ENCODE measurements at regions not wholly inside any gene's neighbourhood (a gene's known extent, or its start where the extent isn't known, plus 50 kb on each side); places are given as distances from the start of the nearest gene placed in this dataset.
A peak's percentile ranks its signal among the peaks of the same experiment; 100 is the strongest.

DNA sequence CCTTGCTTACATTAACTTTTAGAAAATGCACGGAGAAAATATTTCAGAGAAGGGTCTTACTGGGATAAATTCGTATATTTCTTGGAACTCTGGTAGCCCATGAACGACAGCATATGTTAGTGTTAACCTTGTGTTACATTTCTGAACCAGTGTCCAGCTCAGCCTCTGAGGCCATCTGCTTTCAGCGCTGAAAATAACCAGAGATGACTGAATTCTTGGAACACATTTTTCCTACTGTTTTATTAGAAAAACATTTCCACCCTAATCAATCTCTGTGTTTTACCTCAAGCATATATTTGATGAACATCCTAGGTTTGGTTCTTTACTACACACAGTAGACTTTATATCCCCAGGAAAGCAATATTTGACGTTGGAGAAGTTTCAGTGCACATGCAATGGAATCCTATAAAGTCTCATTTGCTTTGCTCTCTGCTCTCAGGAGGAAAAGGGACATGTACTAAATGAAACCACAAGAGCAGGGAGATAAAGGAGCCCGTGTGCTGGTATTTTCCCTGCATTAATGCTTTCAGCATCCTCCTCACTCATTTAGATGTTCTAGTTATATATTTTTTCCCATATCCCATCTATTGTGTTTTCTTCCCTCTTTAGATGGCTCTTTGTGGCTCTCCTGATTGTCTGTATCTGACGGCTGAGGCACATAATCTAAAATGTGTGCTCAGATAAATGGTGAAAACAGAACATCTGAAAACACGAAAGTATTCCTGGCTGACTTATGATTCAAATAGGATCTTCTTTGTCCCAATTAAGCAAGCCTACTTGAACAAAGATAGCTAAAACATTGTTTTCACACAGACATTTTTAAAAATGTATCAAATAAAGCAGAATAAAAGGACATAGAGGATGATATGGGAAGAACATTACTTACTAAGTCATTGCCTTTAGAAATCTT lies 151.7 kb upstream of the KCNMB2 start:
- Histone ChIP-seq H3K4me3 (ENCODE audit: low read length) (no peak overlapping the region), H4K5ac (ENCODE audit: low read length) (no peak overlapping the region), H3K27ac (ENCODE audit: low read depth, low read length) (no peak overlapping the region)

DNA sequence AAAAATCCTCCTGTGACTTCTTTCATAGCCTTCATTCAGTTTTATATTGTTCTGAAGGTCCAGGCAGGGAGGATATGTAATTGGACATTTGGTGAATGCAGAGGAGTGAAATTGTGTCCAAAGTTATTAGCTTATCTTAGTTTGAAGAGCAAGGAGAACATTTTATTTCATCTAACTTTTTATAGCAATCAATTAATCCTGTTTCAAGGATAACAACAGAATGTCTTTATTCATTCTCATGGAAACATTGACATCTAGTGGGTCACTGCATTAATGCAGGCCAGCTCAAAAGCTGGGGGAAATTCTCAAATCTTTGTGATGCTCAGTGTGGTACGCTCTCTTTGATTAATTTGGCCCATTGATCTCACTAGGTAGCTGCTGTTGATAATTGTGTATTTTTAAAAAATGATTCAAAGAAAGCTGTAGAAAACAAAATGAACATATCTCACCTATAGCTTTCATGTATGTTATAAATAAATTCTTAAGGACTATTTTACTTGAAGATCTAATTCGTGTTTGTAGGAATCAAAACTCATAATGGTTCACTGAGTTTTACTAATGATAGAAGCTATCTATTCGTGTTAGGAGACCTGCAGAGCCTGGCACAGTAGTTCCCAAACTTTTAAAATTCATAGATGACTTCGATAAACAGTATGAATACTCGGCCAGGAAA lies 150.8 kb upstream of the KCNMB2 start:
- Histone ChIP-seq H3K4me1 (ENCODE audit: control insufficient read depth, low read depth, low read length) (no peaks in the 10 kb centered on the region), H4K8ac (ENCODE audit: low read depth, low read length) (no peak overlapping the region), H3K18ac (ENCODE audit: low read length) (no peak overlapping the region), H2BK15ac (replicated peaks; ENCODE audit: low read depth) (no peak overlapping the region), H2BK120ac (ENCODE audit: low read depth, low read length) (no peak overlapping the region), H4K5ac (ENCODE audit: low read length) (no peak overlapping the region), H3K9ac (ENCODE audit: low read length) (no peak overlapping the region), H3K56ac (ENCODE audit: low read length) (no peak overlapping the region), H3K27me3 (ENCODE audit: insufficient read depth, low read length, poor library complexity) (no peaks in the 10 kb centered on the region), H2BK5ac (ENCODE audit: low read length) (no peak overlapping the region), H3K4ac (ENCODE audit: low read depth, low read length) (no peak overlapping the region), H3K36me3 (ENCODE audit: control insufficient read depth, insufficient read depth, low read length) (no peaks in the 10 kb centered on the region), H3K79me1 (ENCODE audit: low read length) (no peaks in the 10 kb centered on the region), H3K79me2 (ENCODE audit: control insufficient read depth, insufficient read depth, low read length) (no peaks in the 10 kb centered on the region), H3K23ac (ENCODE audit: low read length) (no peak overlapping the region), H2AK5ac (ENCODE audit: low read length) (no peak overlapping the region), H3K4me2 (ENCODE audit: low read length) (no peak overlapping the region), H3K27ac (ENCODE audit: low read depth, low read length) (no peak overlapping the region), H3K4me3 (ENCODE audit: low read length) (no peak overlapping the region)
- no CpG with 5 or more reads among the region's 5 CpGs for WGBS (ENCODE audit: extremely low coverage, insufficient coverage, low lambda C conversion rate)
- DNase-seq, result peak; percentile 48

More for the DNA sequence above, 151.7 kb upstream of the KCNMB2 start:
- DNase-seq, result no peak
- Histone ChIP-seq H3K56ac (ENCODE audit: low read length) (no peak overlapping the region), H3K4me2 (ENCODE audit: low read length) (no peak overlapping the region), H3K27me3 (ENCODE audit: insufficient read depth, low read length, poor library complexity) (no peaks in the 10 kb centered on the region), H3K4me1 (ENCODE audit: control insufficient read depth, low read depth, low read length) (no peaks in the 10 kb centered on the region), H3K18ac (ENCODE audit: low read length) (peak overlapping the region; percentile 75), H3K79me2 (ENCODE audit: control insufficient read depth, insufficient read depth, low read length) (no peaks in the 10 kb centered on the region), H4K8ac (ENCODE audit: low read depth, low read length) (no peak overlapping the region), H2BK5ac (ENCODE audit: low read length) (no peak overlapping the region), H3K4ac (ENCODE audit: low read depth, low read length) (no peak overlapping the region), H2BK120ac (ENCODE audit: low read depth, low read length) (no peak overlapping the region), H3K79me1 (ENCODE audit: low read length) (no peaks in the 10 kb centered on the region), H2AK5ac (ENCODE audit: low read length) (no peak overlapping the region), H3K23ac (ENCODE audit: low read length) (no peak overlapping the region), H2BK15ac (replicated peaks; ENCODE audit: low read depth) (no peak overlapping the region), H3K36me3 (ENCODE audit: control insufficient read depth, insufficient read depth, low read length) (no peaks in the 10 kb centered on the region), H3K9ac (ENCODE audit: low read length) (no peak overlapping the region)
- WGBS (ENCODE audit: extremely low coverage, insufficient coverage, low lambda C conversion rate), result no CpG with 5 or more reads among the region's 8 CpGs

- no peak for DNase-seq
- Histone ChIP-seq H3K56ac (ENCODE audit: low read length) (no peak overlapping the region), H3K9ac (ENCODE audit: low read length) (no peak overlapping the region)
Measured at GRCh38 chr3:178386401-178386800, 149.8 kb upstream of the KCNMB2 start.

GRCh38 chr3:178386880-178387279 lies 149.4 kb upstream of the KCNMB2 start:
- no peak for DNase-seq
- Histone ChIP-seq H2BK5ac (ENCODE audit: low read length) (no peak overlapping the region), H3K4ac (ENCODE audit: low read depth, low read length) (no peak overlapping the region), H4K5ac (ENCODE audit: low read length) (no peak overlapping the region), H3K27me3 (ENCODE audit: insufficient read depth, low read length, poor library complexity) (no peaks in the 10 kb centered on the region), H2BK15ac (replicated peaks; ENCODE audit: low read depth) (no peak overlapping the region), H3K27ac (ENCODE audit: low read depth, low read length) (no peak overlapping the region), H3K79me1 (ENCODE audit: low read length) (no peaks in the 10 kb centered on the region), H3K56ac (ENCODE audit: low read length) (no peak overlapping the region), H3K4me2 (ENCODE audit: low read length) (no peak overlapping the region), H3K9ac (ENCODE audit: low read length) (no peak overlapping the region), H3K23ac (ENCODE audit: low read length) (no peak overlapping the region), H3K4me3 (ENCODE audit: low read length) (no peak overlapping the region), H3K36me3 (ENCODE audit: control insufficient read depth, insufficient read depth, low read length) (no peaks in the 10 kb centered on the region), H2BK120ac (ENCODE audit: low read depth, low read length) (no peak overlapping the region), H3K18ac (ENCODE audit: low read length) (no peak overlapping the region), H2AK5ac (ENCODE audit: low read length) (no peak overlapping the region), H3K4me1 (ENCODE audit: control insufficient read depth, low read depth, low read length) (no peaks in the 10 kb centered on the region), H4K8ac (ENCODE audit: low read depth, low read length) (no peak overlapping the region), H3K79me2 (ENCODE audit: control insufficient read depth, insufficient read depth, low read length) (no peaks in the 10 kb centered on the region)
- WGBS (ENCODE audit: extremely low coverage, insufficient coverage, low lambda C conversion rate), result no CpG with 5 or more reads among the region's 1 CpG

More at GRCh38 chr3:178386401-178386800, 149.8 kb upstream of the KCNMB2 start:
- H2BK15ac ChIP-seq (replicated peaks; ENCODE audit: low read depth), result no peak overlapping the region
- H3K79me1 ChIP-seq (ENCODE audit: low read length), result no peaks in the 10 kb centered on the region
- H3K23ac ChIP-seq (ENCODE audit: low read length), result no peak overlapping the region
- H3K4me1 ChIP-seq (ENCODE audit: control insufficient read depth, low read depth, low read length), result no peaks in the 10 kb centered on the region
- no peak overlapping the region for H2BK5ac ChIP-seq (ENCODE audit: low read length)
- H3K79me2 ChIP-seq (ENCODE audit: control insufficient read depth, insufficient read depth, low read length), result no peaks in the 10 kb centered on the region
- no peak overlapping the region for H3K4me2 ChIP-seq (ENCODE audit: low read length)
- no peak overlapping the region for H3K4ac ChIP-seq (ENCODE audit: low read depth, low read length)
- no peak overlapping the region for H3K18ac ChIP-seq (ENCODE audit: low read length)
- H3K36me3 ChIP-seq (ENCODE audit: control insufficient read depth, insufficient read depth, low read length), result no peaks in the 10 kb centered on the region
- H3K4me3 ChIP-seq (ENCODE audit: low read length), result no peak overlapping the region
- H2BK120ac ChIP-seq (ENCODE audit: low read depth, low read length), result no peak overlapping the region
- no peak overlapping the region for H2AK5ac ChIP-seq (ENCODE audit: low read length)
- H4K5ac ChIP-seq (ENCODE audit: low read length), result no peak overlapping the region
- no CpG with 5 or more reads among the region's 5 CpGs for WGBS (ENCODE audit: extremely low coverage, insufficient coverage, low lambda C conversion rate)
- no peaks in the 10 kb centered on the region for H3K27me3 ChIP-seq (ENCODE audit: insufficient read depth, low read length, poor library complexity)
- H3K27ac ChIP-seq (ENCODE audit: low read depth, low read length), result no peak overlapping the region
- no peak overlapping the region for H4K8ac ChIP-seq (ENCODE audit: low read depth, low read length)

DNA sequence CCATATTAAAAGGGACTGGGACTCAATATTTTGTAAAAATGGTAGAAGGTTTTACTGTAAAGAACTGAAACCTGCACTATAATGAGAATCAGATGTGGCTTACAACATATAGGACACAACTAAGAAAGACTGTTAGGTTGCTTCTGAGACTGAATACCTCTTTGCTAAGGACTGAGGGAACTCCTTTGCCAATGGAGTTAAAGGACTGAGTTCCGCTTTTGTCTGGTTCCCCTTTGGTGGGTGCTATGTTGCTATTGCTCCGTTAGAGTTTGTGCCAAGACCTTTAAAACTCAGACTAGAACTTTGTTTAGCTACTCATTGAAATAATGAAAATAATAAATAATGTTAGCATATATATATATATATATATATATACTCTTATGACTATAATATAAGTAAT lies 147.8 kb upstream of the KCNMB2 start:
- Histone ChIP-seq H2BK15ac (replicated peaks; ENCODE audit: low read depth) (no peak overlapping the region), H3K27ac (ENCODE audit: low read depth, low read length) (no peak overlapping the region), H3K23ac (ENCODE audit: low read length) (no peak overlapping the region), H2AK5ac (ENCODE audit: low read length) (no peak overlapping the region), H3K79me1 (ENCODE audit: low read length) (no peaks in the 10 kb centered on the region), H3K4ac (ENCODE audit: low read depth, low read length) (no peak overlapping the region), H3K27me3 (ENCODE audit: insufficient read depth, low read length, poor library complexity) (no peaks in the 10 kb centered on the region), H3K4me3 (ENCODE audit: low read length) (no peak overlapping the region), H3K9ac (ENCODE audit: low read length) (no peak overlapping the region), H3K4me1 (ENCODE audit: control insufficient read depth, low read depth, low read length) (no peaks in the 10 kb centered on the region), H3K18ac (ENCODE audit: low read length) (no peak overlapping the region), H3K36me3 (ENCODE audit: control insufficient read depth, insufficient read depth, low read length) (no peaks in the 10 kb centered on the region), H2BK5ac (ENCODE audit: low read length) (no peak overlapping the region), H3K56ac (ENCODE audit: low read length) (no peak overlapping the region), H3K79me2 (ENCODE audit: control insufficient read depth, insufficient read depth, low read length) (no peaks in the 10 kb centered on the region), H2BK120ac (ENCODE audit: low read depth, low read length) (no peak overlapping the region), H4K8ac (ENCODE audit: low read depth, low read length) (no peak overlapping the region), H4K5ac (ENCODE audit: low read length) (no peak overlapping the region), H3K4me2 (ENCODE audit: low read length) (no peak overlapping the region)
- no peak for DNase-seq
- no CpG with 5 or more reads among the region's 2 CpGs for WGBS (ENCODE audit: extremely low coverage, insufficient coverage, low lambda C conversion rate)

Measured in mesendoderm (in vitro differentiated cells).